OCI-M2 (cell line): ENCODE measurements at regions not wholly inside any gene's neighbourhood (a gene's known extent, or its start where the extent isn't known, plus 50 kb on each side); places are given as distances from the start of the nearest gene placed in this dataset.
"Not testable (repeated sequence)": the region's sequence is repeated elsewhere in the genome, so short reads cannot be mapped to it uniquely, and the experiment has no call there.

Source experiments
- DNase-seq: peaks from one replicate; lab custom pipeline; 2025; ENCODE audit not compliant: unreplicated experiment; lab: John Stamatoyannopoulos, UW

GRCh38 chr13:44887515-44887914 lies 101.8 kb downstream of the NUFIP1 start:
- DNase-seq, result no peak

DNA sequence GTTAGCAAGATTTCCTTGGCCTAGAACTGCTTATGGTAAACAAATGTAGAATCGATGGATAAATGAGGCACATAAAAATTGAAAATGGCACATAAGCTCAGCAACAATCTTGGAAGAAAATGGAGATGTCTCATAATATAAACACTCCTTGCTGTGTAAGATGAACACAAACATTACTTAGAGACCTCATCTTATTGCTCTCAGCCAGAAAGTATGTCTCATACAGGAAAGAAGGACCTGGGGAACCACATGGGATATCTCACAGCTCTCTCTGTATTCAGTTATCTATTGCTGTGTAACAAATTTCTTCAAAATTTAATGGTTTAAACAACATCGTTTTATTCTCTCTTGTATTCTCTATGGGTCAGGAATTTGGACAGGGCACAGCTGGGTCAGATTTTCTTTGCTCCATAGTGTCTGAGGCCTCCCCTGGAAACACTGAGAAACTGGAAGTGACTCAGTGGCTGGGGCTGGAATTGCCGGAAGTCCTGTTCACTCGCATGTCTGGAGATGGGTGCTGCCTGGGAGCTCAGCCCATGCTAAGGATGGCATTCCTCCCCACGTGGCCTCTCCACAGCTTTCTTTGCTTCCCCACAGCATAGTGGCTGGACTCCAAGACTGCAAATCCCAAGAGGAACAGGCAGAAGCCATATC lies 105.1 kb downstream of the NUFIP1 start:
- no peak for DNase-seq

DNA sequence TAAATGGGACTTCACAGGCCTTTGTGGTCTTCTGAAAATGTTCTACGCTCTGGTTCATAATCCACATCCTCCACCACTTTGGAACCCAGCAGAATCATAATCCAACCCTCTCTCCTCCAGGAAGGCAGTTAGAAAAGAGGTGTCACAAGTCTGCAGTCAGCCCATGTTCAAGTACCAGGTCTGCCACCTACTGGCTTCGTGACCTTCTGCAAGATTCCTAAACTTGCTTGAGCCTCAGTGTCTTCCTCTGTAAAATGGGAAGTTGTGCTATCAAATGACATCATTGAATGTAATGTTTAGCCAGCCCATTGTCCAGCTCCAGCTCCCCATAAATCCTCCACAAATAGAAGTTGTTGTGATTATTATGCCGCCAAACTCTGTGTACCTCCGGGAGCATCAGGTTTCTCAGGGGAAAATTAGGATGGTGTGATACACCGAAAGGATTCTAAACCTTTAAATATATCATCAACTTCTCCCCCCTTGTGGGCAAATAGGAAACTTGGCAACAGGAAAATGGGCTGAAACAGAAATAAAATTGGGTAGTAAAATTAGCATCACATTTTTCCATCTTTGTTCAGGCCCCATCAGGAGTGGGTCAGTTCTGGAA lies 109.7 kb downstream of the NUFIP1 start:
- DNase-seq, result no peak

DNA sequence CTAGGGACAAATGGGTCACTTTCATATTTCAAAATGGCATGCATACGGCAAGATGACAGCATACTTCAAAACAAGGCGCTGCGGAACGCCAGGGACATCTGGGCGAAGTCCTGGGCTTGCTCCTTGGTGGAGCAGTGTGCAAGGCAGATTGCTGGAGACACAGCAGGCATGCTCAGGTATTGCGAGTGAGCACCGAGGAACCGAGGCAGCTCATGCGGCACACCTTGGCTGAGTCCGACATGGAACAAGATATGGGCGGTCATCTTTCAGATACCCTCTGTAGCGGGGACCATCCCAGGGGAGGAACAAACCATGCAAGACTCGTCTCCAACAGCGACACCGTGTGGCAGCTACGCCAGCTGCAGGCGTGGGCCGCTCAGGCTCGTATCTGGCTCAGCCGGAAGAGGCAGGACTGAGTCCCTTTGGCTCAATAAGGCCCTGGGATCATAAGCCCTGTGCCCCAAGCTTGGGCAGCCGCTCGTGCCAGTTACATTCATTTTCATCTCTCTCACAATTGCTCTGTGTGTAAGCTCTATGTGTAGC lies 112.4 kb downstream of the NUFIP1 start:
- no peak for DNase-seq

DNA sequence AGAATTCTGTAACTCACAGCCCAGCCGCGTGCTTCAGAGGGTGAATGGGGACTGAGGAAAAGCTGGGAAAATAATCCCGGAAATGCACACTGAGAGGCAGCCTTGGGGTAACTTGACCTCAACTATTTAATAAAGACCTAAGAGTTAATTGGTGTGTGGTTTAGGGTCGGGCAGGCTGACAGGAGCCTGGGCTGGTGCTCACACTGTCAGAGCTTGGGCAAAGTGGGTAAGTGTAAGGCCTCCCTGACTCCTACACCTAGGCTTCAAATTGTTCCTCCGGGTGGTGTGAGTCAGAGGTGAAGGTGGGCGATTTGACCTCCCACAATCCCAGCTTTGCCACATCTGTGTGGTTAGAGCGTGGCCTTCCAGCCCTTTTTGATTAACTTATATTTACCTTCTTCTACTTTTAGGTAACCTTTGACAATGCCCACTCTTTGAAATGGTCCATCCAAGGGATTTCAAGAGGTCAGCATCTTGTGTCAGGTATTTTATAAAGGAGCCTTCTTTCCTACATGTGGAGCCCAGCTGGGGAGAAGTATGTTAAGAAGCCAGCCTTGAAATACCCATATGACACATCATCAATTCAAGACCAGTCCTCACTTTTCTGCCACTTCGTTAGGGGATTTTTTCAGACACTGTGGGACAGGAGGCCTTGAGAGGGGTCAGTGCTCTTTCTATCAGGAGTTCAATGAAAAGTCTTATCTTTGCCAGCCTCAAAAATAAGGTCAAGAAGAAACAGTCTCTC lies 114.2 kb downstream of the NUFIP1 start:
- DNase-seq, result no peak

DNA sequence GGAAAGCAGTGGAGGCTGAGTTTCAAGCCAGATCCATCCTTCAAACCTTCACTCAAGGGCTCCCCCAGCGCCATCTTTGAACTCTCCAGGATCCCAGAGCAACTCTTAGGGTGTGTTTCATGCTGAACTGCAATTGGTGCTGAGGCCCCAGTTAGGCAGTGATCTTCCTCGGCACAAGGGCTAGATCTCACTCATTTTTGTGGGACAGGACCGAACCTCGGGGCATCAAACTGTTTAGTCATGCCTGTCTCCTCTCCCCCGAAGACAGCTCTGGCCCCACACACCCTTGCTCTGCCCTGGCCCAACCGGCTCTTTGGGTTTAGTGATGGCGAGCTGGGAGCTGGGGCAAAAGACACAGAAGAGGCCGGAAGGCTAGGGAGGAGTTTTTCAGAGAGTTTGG lies 115.1 kb downstream of the NUFIP1 start:
- no peak for DNase-seq

DNA sequence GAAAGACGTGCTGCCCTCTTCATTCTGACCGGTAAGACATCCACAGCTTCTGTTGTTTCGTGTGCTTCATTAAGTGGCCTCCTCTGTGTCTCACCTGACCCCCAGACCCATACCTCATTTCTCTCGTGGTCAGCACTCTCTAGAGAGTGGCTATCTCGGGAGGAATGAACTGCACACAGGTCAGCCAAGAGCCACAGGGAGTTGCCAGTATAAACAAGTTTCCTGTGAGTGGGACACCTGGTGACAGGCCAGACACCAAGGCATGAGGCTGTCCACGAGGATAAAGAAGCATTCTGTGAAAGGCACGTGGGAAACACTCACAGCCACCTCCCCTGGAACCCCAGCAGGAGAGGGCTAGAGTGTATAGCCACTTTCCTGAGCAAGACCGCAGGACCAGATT lies 115.8 kb downstream of the NUFIP1 start:
- DNase-seq, result no peak

GRCh38 chr13:44872751-44873150 lies 116.5 kb downstream of the NUFIP1 start:
- no peak for DNase-seq

- DNase-seq, result no peak
These were observed 118.8 kb downstream of the NUFIP1 start for GRCh38 chr13:44870456-44870929.

DNA sequence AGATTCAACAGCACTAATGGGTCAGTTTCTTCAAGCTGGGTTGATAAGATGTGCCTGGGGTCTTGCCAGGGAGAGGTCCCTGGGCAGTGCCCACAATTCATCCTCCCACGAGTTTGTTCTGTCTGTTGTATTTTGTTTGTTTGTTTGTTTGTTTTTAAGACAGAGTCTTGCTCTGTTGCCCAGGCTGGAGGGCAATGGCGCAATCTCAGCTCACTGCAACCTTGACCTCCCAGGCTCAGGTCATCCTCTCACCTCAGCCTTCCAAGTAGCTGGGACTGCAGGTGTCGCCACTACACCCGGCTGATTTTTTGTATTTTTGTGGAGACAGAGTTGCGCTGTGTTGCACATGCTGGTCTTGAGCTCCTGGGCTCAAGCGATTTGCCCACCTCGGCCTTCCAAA lies 120.1 kb downstream of the NUFIP1 start:
- no peak for DNase-seq

- no peak for DNase-seq
These were observed 120.9 kb downstream of the NUFIP1 start for GRCh38 chr13:44868397-44868796.

GRCh38 chr13:44867825-44868224 lies 121.4 kb downstream of the NUFIP1 start:
- DNase-seq, result no peak

GRCh38 chr13:44866411-44866911 lies 122.8 kb downstream of the NUFIP1 start:
- DNase-seq, result no peak

- DNase-seq, result no peak
These were observed 123.4 kb downstream of the NUFIP1 start for GRCh38 chr13:44865722-44866410.

DNA sequence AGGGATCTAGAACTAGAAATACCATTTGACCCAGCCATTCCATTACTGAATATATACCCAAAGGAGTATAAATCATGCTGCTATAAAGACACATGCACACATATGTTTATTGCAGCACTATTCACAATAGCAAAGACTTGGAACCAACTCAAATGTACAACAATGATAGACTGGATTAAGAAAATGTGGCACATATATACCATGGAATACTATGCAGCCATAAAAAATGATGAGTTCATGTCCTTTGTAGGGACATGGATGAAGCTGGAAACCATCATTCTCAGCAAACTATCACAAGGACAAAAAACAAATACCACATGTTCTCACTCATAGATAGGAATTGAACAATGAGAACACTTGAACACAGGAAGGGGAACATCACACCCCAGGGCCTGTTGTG lies 125.6 kb downstream of the NUFIP1 start:
- not testable (repeated sequence) for DNase-seq

GRCh38 chr13:44860454-44860853 lies 128.8 kb downstream of the NUFIP1 start:
- DNase-seq, result no peak

DNA sequence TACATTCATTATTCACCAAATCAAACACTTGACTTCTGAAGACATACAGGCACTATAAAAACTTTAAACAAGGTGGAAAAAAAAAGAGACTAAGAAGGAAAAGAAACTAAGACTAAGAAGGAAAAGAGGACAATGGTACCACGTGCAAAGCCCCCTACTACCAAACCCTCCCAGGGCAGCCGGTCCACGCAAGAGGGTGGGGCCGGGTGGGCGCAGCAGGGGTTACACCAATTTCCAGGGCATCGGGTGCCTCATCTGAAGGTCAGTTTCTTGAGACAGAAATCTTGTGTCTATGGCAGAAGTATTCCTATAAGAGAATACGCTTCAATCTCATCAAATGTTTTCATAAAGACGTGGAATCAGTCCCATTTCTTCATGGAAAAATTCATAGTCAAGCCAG lies 131.5 kb downstream of the NUFIP1 start:
- no peak for DNase-seq

DNA sequence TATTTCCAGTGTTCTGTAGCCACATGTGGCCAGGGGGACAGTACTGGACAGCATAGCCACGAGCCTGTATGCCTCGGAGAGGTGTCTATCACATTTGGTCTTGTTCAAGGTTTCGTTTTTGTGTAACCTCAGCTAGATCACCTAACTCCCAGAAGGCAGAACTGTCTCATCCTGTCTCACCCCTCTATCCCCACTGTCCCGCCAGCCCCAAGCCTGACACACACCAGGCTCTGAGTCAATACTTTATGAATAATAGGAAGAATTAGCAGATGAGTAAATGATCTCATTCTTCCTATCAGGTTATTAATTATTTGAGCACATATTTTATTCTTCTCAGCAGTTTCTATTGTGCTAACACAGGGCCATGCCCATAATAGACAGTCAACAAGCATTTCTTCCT lies 132.2 kb downstream of the NUFIP1 start:
- DNase-seq, result no peak

DNA sequence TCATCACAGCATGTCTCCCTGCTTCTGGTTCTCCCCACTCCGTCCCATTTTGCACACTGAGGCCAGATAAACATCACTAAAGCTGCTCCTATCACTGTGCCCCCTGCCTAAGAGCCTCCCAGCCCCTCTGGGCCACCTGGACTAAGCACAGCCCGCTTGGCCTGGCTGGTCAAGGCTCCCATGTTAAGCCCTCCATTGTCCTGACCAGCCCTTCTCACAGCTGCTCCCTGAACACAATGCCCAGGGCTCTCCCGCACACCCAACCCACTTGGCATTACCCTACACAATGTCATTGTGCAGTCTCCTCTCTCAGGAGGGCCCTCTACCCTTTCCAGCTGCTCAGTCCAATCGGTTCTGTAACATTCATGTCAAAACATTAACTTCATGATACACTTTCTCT lies 133.4 kb downstream of the NUFIP1 start:
- no peak for DNase-seq

DNA sequence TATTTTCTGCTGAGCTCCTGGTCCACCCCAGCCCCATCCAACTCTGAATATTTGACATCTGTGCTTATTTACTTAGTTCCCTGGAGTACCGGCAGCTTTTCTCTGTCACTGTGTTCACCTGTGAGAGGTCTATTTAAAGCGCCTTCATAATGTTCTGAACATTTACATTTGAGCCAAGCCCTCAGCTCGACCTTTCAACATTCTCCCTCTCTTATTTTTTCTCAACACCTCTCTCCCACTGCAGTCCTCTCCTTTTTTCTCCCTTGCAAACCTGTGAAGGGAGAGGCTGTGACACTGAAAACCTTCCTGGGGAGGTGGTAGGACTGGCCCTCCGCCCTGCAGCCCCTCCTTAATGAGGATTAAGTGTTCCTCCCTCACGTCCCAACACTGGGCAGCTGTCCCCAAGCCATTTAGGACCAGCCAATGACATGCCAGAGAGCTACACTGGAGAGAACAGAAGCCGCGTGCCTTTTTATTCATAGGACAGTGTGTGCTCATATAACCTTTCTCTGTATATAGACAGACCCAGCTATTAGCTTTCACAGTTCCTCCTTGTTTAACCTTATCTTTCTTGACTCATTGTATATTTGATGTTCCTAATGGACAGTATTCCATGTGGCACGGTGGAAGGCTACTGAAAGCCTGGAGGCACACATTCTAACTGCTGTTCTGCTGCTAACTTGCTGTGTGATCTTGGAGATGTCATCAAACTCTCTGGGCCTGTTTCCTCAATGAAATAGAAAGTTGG lies 134.8 kb downstream of the NUFIP1 start:
- DNase-seq, result no peak
